ENCODE measurements at regions not wholly inside any gene's neighbourhood (a gene's known extent, or its start where the extent isn't known, plus 50 kb on each side); places are given as distances from the start of the nearest gene placed in this dataset.

DNA sequence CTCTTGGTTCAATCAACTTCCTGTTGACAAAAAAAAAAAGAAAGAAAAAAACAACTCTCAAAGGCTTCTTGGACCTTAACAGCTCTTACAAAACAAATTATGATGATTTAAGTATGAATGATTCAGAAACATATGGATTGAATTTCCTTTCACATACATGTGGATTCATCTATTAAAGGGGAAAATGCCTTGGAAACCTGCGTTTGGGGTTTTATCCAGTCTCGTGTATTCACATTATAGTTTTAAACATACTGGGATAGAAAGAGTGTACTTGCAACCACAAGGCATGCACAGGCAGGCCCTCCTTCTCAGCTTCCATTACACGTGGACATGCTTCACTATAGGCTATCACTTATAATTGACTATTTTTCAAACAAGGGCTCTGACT, 286.7 kb downstream of the INHBA start:
- no peaks in the 10 kb centered on the region for H3K36me3 Mint-ChIP-seq (ENCODE audit: low read depth)
- no peak overlapping the region for H3K27ac Mint-ChIP-seq
- no peak overlapping the region for H3K4me3 Mint-ChIP-seq
- ChIA-PET CTCF (no interaction called here), POLR2A (no interaction called here)
- intact Hi-C loops (cut with micrococcal nuclease): no loop called here
- H3K4me1 Mint-ChIP-seq: no peaks in the 10 kb centered on the region
- peaks cover 3% of the 10 kb centered on the region for H3K9me3 Mint-ChIP-seq
- DNase-seq (no peak), ATAC-seq (ENCODE audit: low read depth) (no peak)
- TF ChIP-seq, protein P1, sequence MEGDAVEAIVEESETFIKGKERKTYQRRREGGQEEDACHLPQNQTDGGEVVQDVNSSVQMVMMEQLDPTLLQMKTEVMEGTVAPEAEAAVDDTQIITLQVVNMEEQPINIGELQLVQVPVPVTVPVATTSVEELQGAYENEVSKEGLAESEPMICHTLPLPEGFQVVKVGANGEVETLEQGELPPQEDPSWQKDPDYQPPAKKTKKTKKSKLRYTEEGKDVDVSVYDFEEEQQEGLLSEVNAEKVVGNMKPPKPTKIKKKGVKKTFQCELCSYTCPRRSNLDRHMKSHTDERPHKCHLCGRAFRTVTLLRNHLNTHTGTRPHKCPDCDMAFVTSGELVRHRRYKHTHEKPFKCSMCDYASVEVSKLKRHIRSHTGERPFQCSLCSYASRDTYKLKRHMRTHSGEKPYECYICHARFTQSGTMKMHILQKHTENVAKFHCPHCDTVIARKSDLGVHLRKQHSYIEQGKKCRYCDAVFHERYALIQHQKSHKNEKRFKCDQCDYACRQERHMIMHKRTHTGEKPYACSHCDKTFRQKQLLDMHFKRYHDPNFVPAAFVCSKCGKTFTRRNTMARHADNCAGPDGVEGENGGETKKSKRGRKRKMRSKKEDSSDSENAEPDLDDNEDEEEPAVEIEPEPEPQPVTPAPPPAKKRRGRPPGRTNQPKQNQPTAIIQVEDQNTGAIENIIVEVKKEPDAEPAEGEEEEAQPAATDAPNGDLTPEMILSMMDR (IDR thresholded peaks at IDR 0.05): no peak
- H3K27me3 Mint-ChIP-seq: peaks cover 1% of the 10 kb centered on the region

DNA sequence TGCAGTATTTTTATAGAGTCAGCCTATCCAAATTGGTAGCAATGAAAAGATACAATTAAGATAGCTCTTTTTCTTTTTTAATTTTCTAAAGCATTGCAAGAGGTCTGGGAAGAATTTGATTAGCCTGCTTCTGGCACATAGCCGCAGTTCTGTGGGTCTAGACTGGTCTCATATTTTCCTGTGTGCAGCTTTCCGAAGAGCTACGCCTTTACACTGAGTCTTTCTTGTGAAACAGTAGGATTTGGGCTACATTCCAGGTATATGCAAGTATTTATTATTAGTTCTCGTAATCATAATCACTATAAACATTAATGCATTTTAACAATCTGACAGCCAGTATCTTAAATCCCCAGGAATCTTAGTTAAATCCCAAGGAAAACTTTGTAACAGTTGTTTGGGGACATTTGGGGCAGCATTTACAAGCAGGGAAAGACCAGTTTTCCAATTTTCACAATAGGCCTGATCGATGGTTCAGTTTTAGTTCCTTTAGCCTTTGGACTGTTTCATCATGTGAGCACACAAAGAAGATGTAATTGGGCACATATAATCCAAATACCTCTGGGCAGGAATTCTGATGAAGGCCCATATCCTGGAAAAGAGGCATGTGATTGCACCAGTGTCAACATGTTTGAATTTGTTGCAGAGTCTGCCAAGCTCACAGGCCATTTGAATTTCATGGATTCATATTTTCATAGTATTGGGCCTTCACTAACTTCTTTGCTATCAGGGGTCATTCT, 287.3 kb downstream of the INHBA start:
- H3K27me3 Mint-ChIP-seq: peaks cover 1% of the 10 kb centered on the region
- intact Hi-C loops (cut with micrococcal nuclease): no loop called here
- no peak for DNase-seq
- no peak for ATAC-seq (ENCODE audit: low read depth)
- TF ChIP-seq, protein P1 (IDR thresholded peaks at IDR 0.05): no peak
- CTCF ChIA-PET: interaction anchor here (0.7 kb wide), 1 partner anchor 14 kb away, joined by 3 read pairs; no protein-coding TSS in a partner anchor
- no peak overlapping the region for H3K27ac Mint-ChIP-seq
- no peaks in the 10 kb centered on the region for H3K36me3 Mint-ChIP-seq (ENCODE audit: low read depth)
- peaks cover 3% of the 10 kb centered on the region for H3K9me3 Mint-ChIP-seq
- no peak overlapping the region for H3K4me3 Mint-ChIP-seq
- POLR2A ChIA-PET: no interaction called here
- no peaks in the 10 kb centered on the region for H3K4me1 Mint-ChIP-seq

DNA sequence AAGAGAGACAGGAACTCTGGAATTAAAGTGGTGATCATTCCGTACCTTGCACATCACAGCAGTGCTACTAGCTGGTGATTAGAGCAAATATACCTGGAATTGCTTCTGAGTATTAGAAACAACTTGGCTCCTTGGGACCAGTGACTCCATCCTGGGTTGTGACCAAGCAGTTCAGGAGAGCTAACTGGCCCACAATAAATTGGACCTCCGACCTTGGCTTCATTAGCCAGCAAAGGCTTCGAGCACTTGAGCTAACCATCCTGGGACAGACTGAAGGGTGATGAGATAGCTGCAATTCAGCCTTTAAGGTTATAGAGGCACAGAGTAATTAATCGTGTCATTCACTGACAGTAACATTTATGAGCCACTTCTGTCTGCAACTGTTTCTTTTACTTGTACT, 287.8 kb downstream of the INHBA start:
- CTCF ChIA-PET: interaction anchor here (0.7 kb wide), 1 partner anchor 13 kb away, joined by 3 read pairs; no protein-coding TSS in a partner anchor

DNA sequence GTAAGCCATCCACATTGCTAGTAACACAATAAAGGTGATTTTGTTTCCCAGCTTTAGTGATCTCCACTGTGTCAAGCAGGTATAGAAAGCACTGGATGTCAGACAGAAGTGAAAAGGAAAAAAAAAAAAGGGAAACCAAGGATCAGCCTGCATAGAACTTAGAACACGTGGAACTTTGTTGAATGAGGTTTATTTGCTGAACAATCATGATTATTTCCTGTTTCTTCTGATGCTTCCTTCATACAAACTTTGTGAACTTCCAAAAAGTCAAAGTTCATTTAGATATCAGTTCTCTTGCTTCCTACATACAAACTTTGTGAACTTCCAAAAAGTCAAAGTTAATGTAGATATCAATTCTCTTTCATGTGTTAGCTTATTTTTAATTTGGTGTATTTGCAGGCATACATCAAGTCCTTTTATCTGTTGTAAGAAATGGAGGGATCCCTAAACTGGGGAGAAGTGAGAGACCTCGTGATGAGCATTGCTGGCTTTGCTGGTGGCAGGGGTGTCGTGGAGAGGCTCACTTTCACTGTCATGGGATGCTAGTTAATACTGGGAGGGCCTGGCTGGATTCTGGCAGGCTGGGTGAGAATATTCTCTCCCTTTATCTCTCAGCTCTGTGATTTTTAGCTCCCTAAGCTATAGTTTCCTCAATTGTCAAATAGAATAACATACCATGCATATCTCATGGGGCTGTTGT, 298.4 kb downstream of the INHBA start:
- TF ChIP-seq, protein P1 (IDR thresholded peaks at IDR 0.05): no peak
- ATAC-seq (ENCODE audit: low read depth) (no peak), DNase-seq (no peak)
- Mint-ChIP-seq H3K27ac (no peak overlapping the region), H3K36me3 (ENCODE audit: low read depth) (no peaks in the 10 kb centered on the region), H3K4me1 (no peaks in the 10 kb centered on the region), H3K4me3 (no peak overlapping the region), H3K9me3 (no peaks in the 10 kb centered on the region), H3K27me3 (peaks cover 1% of the 10 kb centered on the region)
- intact Hi-C loops (cut with micrococcal nuclease): no loop called here
- CTCF ChIA-PET: no interaction called here
- POLR2A ChIA-PET: no interaction called here

More for the DNA sequence above, 287.8 kb downstream of the INHBA start:
- TF ChIP-seq, protein P1 (IDR thresholded peaks at IDR 0.05): no peak
- Mint-ChIP-seq H3K36me3 (ENCODE audit: low read depth) (no peaks in the 10 kb centered on the region), H3K27me3 (peaks cover 1% of the 10 kb centered on the region), H3K4me1 (no peaks in the 10 kb centered on the region), H3K9me3 (peaks cover 3% of the 10 kb centered on the region), H3K27ac (no peak overlapping the region), H3K4me3 (no peak overlapping the region)
- POLR2A ChIA-PET: no interaction called here
- intact Hi-C loops (cut with micrococcal nuclease): no loop called here
- ATAC-seq (ENCODE audit: low read depth) (no peak), DNase-seq (no peak)

DNA sequence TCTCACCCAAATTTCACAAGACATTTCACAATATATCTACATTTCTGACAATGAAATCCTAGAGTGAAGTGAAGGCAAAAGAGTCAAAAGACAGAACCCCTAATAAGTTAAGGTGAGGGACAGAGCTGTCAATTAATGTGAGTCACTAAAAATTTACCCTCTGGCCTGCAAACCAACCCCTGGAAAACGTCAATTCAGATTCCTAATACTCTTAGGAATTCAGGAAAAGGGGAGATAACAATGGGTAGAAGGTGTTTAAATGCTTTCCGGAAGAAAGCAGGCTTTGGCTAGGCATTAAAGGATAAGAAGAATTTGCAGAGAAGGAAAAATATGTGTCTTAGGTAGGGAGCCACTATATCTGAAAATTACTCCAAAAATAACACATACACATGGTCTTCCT, 299.6 kb downstream of the INHBA start:
- no peaks in the 10 kb centered on the region for H3K4me1 Mint-ChIP-seq
- intact Hi-C loops (cut with micrococcal nuclease): no loop called here
- TF ChIP-seq, protein P1 (IDR thresholded peaks at IDR 0.05): no peak
- POLR2A ChIA-PET: no interaction called here
- H3K9me3 Mint-ChIP-seq: no peaks in the 10 kb centered on the region
- CTCF ChIA-PET: no interaction called here
- no peak for DNase-seq
- no peak for ATAC-seq (ENCODE audit: low read depth)
- peaks cover 1% of the 10 kb centered on the region for H3K27me3 Mint-ChIP-seq
- no peak overlapping the region for H3K27ac Mint-ChIP-seq
- no peak overlapping the region for H3K4me3 Mint-ChIP-seq
- no peaks in the 10 kb centered on the region for H3K36me3 Mint-ChIP-seq (ENCODE audit: low read depth)
